ENCODE measurements at regions not wholly inside any gene's neighbourhood (a gene's known extent, or its start where the extent isn't known, plus 50 kb on each side); places are given as distances from the start of the nearest gene placed in this dataset.

DNA sequence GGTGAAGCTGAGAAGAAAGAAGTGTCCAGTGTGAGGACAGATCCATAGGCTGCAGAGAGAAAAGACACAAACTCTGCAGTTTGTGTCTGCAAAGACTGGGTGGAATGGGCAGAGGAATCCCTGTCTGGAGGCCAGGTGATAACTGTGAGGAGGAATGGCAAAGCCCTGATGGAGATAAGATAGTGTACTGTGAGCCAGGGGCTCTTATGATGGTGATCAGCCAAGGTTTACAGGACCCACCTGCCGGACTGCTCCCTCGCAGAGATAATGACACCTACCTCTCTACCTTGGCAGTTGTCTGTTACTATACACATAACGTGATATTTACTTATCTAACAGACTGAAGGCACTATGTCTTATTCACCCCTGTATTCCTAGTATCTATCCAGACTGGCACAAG is 92.6 kb upstream of the ASIC2 start:
- no peak for DNase-seq
- H3K4me3 ChIP-seq (replicated peaks in 1 of 3), result no peak overlapping the region
- no peaks in the 10 kb centered on the region for H3K36me3 ChIP-seq
- intact Hi-C loops (cut with DNase I), result no loop called here
- peaks cover 0 to 19% of the 10 kb centered on the region in 2 donors for H3K4me1 ChIP-seq
- 51 to 65% methylated on average over 3 of the region's 3 CpGs for WGBS, 2 donors
- no peaks in the 10 kb centered on the region for H3K27me3 ChIP-seq
- no peak overlapping the region for H3K27ac ChIP-seq
- TF ChIP-seq, protein P1, sequence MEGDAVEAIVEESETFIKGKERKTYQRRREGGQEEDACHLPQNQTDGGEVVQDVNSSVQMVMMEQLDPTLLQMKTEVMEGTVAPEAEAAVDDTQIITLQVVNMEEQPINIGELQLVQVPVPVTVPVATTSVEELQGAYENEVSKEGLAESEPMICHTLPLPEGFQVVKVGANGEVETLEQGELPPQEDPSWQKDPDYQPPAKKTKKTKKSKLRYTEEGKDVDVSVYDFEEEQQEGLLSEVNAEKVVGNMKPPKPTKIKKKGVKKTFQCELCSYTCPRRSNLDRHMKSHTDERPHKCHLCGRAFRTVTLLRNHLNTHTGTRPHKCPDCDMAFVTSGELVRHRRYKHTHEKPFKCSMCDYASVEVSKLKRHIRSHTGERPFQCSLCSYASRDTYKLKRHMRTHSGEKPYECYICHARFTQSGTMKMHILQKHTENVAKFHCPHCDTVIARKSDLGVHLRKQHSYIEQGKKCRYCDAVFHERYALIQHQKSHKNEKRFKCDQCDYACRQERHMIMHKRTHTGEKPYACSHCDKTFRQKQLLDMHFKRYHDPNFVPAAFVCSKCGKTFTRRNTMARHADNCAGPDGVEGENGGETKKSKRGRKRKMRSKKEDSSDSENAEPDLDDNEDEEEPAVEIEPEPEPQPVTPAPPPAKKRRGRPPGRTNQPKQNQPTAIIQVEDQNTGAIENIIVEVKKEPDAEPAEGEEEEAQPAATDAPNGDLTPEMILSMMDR (IDR thresholded peaks at IDR 0.05), result no peak
- TF ChIP-seq POLR2A (IDR thresholded peaks at IDR 0.05), result no peak
- no peaks in the 10 kb centered on the region for H3K9me3 ChIP-seq

DNA sequence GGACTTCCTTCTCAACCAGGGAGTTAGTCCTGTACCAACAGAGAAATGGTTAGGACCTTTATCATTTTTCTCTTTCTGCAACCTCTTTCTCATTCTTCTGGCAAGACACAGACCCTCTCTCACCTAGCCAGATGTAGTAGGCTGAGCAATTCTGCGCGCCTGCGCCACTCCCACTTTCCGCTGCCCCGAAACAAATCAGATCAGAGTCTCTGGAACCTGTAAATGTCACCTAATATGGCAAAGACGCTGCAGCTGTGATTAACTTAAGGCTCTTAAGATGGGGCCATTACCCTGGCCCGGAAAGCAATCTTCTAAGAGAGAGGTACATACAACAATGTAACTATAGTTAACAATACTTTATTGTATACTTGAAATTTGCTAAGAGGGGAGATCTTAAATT is 94.3 kb upstream of the ASIC2 start:
- Histone ChIP-seq H3K36me3 (no peaks in the 10 kb centered on the region), H3K4me1 (peaks cover 0 to 3% of the 10 kb centered on the region in 2 donors), H3K27ac (no peak overlapping the region), H3K4me3 (replicated peaks in 1 of 3) (no peak overlapping the region), H3K27me3 (no peaks in the 10 kb centered on the region), H3K9me3 (no peaks in the 10 kb centered on the region)
- 75 to 86% methylated on average over 7 of the region's 7 CpGs for WGBS, 2 donors
- TF ChIP-seq, protein P1 (IDR thresholded peaks at IDR 0.05), result no peak
- TF ChIP-seq POLR2A (IDR thresholded peaks at IDR 0.05), result no peak
- intact Hi-C loops (cut with DNase I), result no loop called here
- no peak for DNase-seq

DNA sequence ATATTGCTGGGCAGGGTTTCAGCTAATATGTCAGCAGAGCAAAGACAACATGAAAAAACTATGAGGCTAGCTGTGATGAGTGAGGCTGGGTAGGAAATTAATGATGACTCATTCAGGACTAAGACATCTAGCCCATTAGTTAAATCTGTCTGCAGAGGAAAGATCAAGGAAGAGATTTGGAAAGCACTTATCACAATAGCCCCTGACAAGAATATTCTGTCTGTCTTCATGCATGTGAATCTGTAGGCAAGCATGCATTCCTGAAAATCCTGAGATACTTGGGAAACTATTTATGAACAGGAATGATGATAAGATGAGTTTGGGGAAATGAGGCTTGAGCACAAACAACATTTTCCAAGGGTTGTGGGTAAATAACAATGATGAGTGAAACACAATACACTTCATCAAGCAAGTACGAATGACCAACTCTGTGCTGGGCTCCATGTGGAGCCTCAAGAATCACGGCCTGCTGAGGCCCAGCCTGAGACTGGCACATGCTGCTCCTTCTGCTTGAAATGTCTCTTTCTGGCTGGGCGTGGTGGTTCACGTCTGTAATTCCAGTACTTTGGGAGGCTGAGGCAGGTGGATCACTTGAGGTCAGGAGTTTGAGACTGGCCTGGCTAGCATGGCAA is 96.5 kb upstream of the ASIC2 start:
- H3K4me3 ChIP-seq (replicated peaks in 1 of 3), result no peak overlapping the region
- 81 to 87% methylated on average over 4 of the region's 4 CpGs for WGBS, 2 donors
- H3K36me3 ChIP-seq, result no peaks in the 10 kb centered on the region
- no peaks in the 10 kb centered on the region for H3K9me3 ChIP-seq
- no peak overlapping the region for H3K27ac ChIP-seq
- DNase-seq, result no peak
- intact Hi-C loops (cut with DNase I), result no loop called here
- no peaks in the 10 kb centered on the region for H3K4me1 ChIP-seq
- TF ChIP-seq, protein P1 (IDR thresholded peaks at IDR 0.05), result no peak
- TF ChIP-seq POLR2A (IDR thresholded peaks at IDR 0.05), result no peak
- H3K27me3 ChIP-seq, result no peaks in the 10 kb centered on the region

DNA sequence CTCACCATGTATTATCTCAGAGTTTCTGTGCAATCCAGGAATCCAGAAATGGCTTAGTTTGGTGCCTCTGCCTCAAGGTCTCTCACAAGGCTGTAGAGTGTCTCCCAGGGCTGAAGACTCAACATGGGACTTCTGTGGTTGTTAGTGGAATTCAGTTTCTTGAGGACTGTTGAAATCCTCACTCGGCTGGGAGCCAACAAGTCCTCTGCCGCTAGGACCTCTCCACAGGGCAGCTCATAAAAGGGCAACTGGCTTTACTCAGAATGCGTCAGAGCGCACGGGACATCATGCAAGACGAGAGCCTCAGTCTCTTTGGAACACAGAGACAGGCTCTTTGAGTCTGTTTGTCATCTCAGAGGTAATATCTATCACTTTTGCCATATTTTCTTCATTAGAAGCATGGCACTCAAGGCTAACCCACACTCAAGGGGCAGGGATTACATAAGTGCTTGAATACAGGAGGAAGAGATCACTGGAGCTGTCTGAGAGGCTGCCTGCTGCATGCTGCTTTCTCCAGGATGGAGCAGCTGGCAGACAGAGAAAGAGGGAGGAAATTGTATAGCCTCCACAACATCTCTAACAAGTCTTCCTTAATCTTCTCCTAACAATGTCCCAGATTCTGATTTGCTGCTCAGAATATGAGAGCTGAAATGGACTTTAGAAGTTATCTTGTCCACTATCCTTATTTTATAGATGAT is 97.5 kb upstream of the ASIC2 start:
- no peak for TF ChIP-seq POLR2A (IDR thresholded peaks at IDR 0.05)
- TF ChIP-seq, protein P1 (IDR thresholded peaks at IDR 0.05), result no peak
- no peaks in the 10 kb centered on the region for H3K4me1 ChIP-seq
- no peak overlapping the region for H3K27ac ChIP-seq
- DNase-seq, result no peak
- no peaks in the 10 kb centered on the region for H3K36me3 ChIP-seq
- H3K4me3 ChIP-seq (replicated peaks in 1 of 3), result no peak overlapping the region
- no peaks in the 10 kb centered on the region for H3K9me3 ChIP-seq
- intact Hi-C loops (cut with DNase I), result no loop called here
- no peaks in the 10 kb centered on the region for H3K27me3 ChIP-seq
- WGBS, 2 donors, result 37 to 48% methylated on average over 6 of the region's 6 CpGs

DNA sequence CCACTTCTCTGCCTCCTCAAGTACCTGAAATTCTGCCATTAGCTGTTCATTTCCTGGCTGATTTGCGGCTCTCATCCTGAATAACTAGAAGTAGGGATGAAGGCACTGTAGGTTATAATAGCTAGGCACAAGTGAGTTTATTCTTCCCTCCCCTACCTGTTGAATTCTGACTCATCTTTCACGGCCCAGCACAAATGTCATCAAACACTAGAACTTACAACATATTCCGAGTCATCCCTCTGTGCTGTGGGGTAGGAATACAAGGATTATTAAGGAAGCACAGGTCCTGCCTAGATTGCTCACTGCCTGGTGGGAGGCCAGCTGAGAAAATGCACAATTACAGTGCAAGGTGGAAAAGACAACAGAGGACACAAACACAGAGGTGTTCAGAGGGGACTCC is 103.7 kb upstream of the ASIC2 start:
- no peaks in the 10 kb centered on the region for H3K9me3 ChIP-seq
- H3K36me3 ChIP-seq, result no peaks in the 10 kb centered on the region
- no peak overlapping the region for H3K4me3 ChIP-seq (replicated peaks in 1 of 3)
- peaks cover 0 to 5% of the 10 kb centered on the region in 2 donors for H3K4me1 ChIP-seq
- H3K27ac ChIP-seq, result no peak overlapping the region
- H3K27me3 ChIP-seq, result no peaks in the 10 kb centered on the region
- DNase-seq, result no peak
- intact Hi-C loops (cut with DNase I), result no loop called here
- TF ChIP-seq, protein P1 (IDR thresholded peaks at IDR 0.05), result no peak
- no peak for TF ChIP-seq POLR2A (IDR thresholded peaks at IDR 0.05)
- 56 to 60% methylated on average over 3 of the region's 3 CpGs for WGBS, 2 donors
